Fibroblast of gingiva (primary cell): ENCODE measurements at regions not wholly inside any gene's neighbourhood (a gene's known extent, or its start where the extent isn't known, plus 50 kb on each side); places are given as distances from the start of the nearest gene placed in this dataset.
"Not testable (repeated sequence)": the region's sequence is repeated elsewhere in the genome, so short reads cannot be mapped to it uniquely, and the experiment has no call there.

Source experiments
- DNase-seq: peaks from one replicate; pipeline ENCODE4 v3.0.0-alpha.2; 2011; ENCODE audit warnings: low read depth

GRCh38 chr11:90766121-90766520 lies 543.3 kb upstream of the CHORDC1 start:
- no peak for DNase-seq

DNA sequence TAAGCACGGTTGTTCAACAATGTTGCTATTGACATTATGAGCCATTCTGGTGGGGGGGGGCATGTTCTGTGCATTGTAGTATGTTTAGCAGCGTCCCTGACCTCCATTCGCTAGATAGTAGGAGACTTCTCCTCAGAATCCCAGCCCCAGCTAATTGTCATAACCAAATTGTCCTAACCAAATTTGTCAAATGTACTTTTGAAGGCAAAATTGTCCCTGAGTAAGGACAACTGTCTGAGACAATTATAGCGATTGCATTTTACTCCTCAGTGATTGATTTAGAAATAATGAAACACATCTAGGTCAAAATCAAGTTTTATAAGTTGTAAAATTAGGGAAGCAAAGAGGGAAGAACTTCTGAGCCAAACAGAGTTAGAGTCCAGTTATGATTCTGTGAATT lies 541.8 kb upstream of the CHORDC1 start:
- DNase-seq = no peak

DNA sequence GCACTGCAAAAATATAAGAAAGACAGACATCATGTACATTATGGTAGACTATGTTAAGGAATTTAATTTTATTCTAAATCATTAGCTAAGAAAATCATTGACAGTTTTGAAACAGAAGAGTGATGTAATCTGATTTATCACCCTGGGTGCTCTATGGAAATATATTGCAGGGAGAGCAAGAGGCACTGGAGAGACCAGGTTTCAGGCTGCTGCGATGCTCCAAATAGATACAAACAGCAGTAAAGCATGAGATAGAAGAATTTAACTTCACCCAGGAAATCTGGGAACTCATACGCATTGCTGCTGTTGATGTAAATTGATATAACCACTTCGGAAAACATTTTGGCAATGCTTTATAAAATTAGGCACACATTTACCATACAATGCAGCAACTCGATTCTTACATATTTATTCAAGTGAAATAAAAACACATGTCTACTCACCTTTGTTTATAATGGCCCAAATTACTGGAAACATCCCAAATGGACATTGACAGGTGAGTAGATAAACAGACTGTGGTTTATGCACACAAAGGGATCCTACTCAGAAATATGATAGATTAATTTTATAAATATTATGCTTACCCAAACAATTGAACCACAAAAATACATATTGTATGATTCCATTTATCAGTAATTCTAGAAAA lies 535.1 kb upstream of the CHORDC1 start:
- DNase-seq = no peak

DNA sequence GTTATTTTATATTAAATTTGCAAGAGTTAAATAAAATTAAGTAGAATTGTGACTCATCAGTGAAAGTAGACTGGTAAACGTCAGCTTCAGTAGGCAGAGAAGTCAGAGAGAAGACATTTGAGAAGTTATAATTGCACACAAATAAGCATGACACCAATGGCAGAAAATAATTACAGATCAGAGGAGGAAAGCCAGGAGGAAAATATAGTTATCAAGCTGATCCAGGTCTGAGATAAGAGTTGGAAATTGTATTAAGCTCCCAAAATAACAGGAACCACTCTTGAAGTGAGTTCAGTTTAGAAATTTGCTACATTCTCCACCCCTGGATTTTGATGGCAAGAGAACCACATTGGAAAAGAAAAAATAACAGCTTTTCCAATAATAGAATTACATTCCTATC lies 533.8 kb upstream of the CHORDC1 start:
- no peak for DNase-seq

DNA sequence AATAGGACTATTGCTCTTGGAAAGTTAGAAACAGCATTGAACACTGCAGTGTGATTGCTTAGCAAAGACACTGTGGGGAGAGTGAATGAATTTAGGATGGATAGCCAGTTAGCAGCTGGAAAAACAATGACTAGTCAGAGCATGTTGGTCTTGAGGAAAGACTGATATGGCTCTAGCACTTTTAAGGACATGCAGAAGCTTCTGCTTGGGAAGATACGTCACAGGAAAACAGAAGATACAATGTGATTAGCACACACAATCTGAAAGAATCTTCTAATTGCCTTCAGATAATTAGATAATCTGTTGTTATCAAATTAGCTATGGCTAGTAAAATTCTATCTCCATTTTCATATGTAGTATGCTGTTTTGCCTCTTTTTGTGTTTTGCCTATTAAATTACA lies 530.7 kb upstream of the CHORDC1 start:
- DNase-seq = no peak

DNA sequence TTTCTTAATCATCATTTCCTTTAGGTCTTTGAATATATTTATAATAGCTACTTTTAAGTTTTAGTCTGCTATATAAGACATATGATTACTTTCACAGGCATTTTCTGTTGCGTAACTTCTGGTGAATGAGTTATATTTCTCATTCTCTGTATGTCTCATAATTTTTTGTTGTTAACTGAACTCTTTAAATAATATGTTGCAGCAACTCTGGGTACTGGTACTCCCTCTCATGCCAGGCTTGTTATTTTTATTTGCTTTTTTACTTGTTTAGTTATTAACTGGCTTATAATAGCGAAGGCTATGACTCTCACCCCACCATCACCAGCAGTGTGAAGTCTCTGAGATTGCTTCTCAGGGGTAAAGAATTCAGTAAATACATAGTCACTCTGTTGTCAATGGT lies 524.2 kb upstream of the CHORDC1 start:
- no peak for DNase-seq

DNA sequence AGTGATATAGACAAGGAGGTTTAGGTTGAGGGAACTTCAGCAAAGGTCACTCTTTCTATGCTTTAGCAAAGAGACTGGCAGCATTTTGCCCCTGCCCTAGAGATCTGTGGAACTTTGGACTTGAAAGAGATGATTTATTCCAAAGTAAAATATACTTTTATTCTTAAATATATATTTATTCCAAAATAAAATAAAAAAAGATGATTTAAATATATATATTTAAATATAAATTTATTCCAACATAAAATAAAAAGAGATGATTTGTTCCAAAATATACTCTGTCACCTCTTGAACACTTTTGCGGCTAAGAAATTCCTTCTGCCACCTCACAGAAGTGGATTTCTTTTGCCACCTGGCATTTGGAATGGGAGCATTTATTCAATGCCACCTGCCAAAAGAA lies 521.3 kb upstream of the CHORDC1 start:
- DNase-seq = no peak

DNA sequence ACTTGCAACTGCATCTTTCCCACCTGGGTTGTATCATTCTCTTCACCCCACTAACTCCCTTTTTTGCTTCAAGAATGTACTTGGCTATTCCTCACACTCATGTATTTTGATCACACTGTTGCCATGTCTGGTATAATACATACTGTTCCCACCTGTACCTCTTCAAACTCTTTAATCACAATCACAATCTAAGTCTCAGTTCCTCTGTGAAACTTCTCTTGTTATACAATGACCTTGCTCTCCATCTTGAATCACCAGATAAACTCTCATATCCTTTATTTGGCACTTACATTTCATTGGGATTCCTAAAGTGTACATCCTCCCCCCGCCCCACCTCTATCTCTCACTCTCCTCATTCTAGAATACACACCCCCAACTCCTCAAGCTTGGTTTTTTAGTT lies 516.0 kb upstream of the CHORDC1 start:
- no peak for DNase-seq

GRCh38 chr11:90737444-90738050 lies 514.7 kb upstream of the CHORDC1 start:
- no peak for DNase-seq

DNA sequence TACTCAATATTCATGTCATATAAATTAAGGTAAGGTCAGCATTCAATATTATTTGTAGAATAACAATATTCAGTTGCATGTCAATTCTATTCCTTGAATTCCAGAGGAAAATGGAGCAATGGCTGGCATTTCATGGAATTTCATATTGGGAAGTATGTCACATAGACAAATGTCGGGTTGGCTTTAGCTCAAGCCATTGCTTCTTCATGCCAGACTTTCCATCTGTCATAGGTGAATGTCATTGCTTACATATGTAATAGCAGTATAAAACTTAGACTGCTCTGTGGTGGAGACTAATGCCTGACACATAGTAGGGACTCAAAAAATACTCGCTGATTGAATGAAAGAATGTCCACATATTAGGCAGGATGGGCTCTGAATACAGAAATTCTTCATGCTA lies 509.6 kb upstream of the CHORDC1 start:
- no peak for DNase-seq

DNA sequence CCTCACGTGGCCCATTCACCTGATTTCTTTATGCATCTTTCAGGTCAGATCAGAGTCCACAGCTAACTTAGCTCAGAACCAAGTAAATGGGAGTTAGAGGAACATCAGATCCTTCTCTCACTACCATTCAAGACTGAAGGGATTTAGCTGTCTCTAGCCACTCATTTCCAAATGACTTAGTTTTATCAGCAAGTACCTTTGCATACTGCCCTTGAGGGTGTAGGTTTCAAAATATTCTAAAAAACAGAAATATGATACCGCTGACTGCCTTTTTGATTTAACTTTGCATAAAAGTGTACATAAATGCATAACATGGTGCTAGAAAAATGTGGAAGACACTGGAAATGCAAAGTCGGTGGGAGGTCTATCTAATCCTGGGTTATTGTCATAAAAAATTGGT lies 500.6 kb upstream of the CHORDC1 start:
- no peak for DNase-seq

DNA sequence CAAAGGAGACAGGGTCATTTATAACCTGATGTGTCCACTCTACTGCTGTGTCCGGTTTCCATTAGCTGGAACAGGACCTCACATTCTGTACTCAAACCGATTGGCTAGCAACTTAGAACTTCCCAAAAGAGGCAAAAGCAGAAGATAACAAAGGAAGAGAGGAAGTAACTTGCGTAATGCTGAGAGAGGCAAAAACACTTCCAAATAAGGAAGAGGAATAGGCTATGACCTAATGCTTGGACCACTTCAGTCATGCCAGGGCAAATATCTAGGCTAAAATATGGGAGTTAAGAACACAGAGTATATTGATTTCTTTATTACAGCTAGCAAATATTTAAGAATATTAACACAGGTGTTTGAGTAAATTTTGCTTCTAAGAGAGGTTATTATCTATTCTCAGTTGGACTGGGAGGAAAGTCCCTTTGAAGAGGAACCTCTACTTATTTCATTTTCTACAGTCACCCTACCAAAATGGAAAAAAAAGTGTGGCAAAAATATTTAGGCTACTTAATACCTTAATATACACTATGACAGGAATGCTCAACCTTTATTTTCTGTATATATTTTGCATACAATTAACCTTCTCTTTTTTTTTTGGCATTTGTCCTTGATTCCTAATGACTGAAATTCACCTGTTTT lies 499.8 kb upstream of the CHORDC1 start:
- no peak for DNase-seq

- DNase-seq = no peak
Observed at GRCh38 chr11:90717522-90717921, 494.7 kb upstream of the CHORDC1 start.

- DNase-seq = no peak
Observed at GRCh38 chr11:90705661-90706060, 482.8 kb upstream of the CHORDC1 start.

DNA sequence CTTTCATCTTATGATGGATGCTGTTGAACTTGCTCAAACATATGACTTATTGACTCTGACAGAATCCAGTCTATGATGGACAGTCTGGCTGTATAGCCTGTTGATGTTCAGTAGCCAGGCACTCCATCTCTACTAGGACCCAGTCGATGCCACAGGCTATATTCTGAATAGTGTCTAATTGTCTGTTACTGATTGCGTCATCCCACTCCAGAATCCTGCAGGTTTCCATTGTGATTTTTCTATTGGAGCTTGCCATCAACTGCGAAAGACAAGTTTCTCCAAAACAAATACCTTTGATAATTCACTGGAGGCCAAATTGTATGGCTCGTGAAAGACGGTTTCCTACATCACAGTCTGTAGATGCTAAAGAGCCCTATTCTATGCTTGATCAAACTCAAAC lies 481.7 kb upstream of the CHORDC1 start:
- no peak for DNase-seq

- no peak for DNase-seq
Observed at GRCh38 chr11:90701716-90702115, 478.9 kb upstream of the CHORDC1 start.

DNA sequence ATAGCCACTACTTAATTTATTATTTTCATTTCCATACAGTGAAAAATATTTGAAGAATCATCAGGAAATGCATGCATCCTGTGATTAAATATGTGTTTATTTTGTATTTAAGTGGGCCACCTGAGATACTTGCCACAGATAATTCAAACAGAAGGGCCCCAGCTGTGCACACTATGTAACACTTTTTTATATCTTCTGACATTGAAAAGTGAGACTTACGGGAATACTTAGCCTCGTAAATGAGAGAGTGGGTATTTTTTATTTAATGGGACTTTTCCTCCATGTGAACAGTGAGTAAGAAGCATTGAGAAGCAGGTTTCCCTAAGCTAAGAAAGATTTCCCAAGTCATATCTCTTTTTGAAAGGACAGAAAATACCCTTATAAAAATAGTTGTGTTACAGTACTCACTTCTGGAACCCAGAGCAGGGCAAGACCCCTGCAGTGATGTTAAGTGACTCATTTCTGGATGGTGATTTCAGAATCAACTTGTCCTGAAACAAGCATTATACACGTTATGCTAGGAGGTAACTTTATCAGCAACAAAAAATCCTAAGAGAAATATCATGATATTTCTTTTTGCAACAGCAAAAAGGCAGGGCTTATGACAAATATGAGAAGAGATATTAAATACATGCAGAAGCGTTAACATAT lies 478.1 kb upstream of the CHORDC1 start:
- DNase-seq = no peak

DNA sequence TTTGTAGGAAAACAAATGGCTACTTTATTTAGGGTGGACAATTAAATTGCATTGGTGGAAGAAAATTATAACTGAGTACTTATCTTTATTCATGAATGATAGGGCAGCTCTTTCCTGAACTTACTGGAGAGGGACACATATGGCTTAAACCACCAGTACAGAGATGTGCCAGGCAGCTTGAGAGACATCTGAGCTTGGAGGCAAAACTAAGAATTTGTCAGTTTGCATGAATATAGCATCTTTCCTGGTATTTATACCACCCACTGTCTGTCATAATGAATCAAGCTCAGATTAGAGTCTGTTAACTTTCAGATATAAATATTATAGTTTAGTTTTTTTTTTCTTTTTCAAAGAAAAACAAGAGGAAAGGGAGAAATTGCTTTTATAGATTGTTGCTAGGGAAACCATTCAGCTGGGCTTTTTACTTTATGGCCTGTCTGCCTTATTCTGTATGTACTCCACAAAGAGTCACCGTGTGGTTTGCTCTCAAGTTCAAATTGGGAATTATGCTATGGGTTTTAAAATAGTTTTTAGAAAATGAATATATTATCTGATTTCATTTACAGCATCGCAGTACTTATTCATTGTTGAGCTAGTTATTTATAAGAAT lies 477.0 kb upstream of the CHORDC1 start:
- no peak for DNase-seq

- no peak for DNase-seq
Observed at GRCh38 chr11:90698238-90698637, 475.4 kb upstream of the CHORDC1 start.

DNA sequence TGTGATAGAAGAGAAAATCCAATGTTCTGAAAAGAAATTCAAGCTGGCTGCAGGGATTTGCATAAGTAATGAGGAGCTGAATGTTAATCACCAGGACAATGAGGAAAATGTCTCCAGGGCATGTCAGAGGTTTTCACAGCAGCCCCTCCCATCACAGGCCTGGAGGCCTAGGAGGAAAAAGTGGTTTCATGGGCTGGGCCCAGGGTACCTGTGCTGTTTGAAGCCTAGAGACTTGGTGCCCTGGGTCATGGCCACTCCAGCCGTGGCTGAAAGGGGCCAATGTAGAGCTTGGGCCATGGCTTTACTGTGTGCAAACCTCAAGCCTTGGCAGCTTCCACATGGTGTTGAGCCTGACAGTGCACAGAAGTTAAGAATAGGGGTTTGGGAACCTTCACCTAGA lies 452.6 kb upstream of the CHORDC1 start:
- DNase-seq = not testable (repeated sequence)

DNA sequence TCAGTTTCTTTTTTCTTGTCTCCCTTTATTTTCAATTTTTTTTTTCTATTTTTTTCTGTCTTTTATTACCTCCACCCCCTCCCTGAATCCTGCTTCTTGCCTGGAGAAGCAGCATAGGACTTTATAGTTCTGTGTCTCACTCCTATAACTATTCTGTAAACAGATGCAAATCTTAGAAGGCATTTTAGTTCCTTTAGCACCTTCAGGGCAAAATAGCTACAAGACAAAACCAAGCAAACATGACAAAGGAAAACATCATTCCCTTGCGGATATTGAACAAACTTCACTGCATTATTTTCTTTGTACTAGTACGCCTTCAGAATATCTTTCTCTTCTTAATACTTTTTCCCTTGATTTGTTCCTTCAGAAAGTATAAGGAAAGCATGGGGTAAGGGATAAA lies 446.2 kb upstream of the CHORDC1 start:
- DNase-seq = no peak

GRCh38 chr11:90668502-90668901 lies 445.7 kb upstream of the CHORDC1 start:
- no peak for DNase-seq

DNA sequence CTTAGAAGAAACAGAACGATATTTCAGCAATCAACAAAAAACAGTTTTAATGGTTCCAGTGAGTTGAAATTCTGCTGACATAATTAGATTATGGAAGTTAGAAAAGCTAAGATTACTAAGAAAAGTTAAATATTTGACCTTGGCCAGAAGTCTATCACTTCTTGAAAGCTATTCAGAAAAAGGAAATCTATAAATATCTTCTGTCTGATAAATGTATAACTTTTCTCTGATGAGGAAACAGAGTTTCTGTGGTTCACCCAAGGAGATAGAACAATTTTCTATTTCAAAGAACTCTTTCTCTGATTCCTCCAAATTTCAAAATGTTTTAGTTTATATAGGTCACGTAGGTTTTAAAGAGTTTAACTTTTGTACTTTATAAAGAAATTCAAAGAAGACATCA lies 438.4 kb upstream of the CHORDC1 start:
- DNase-seq = no peak
